IMR-90 (cell line): ENCODE measurements at regions not wholly inside any gene's neighbourhood (a gene's known extent, or its start where the extent isn't known, plus 50 kb on each side); places are given as distances from the start of the nearest gene placed in this dataset.

Source experiments
- ATAC-seq: fragments of 200-7000 bp; cut with Tn5 transposase; 2 replicates; pipeline ENCODE4 v1.9.1; 2020; ENCODE audit warnings: low read depth, mild to moderate bottlenecking, moderate library complexity
- BruUV-seq: library from RNA; stranded (reverse); fragments of 400-500 nt; replicated peaks from 2 replicates; lab custom pipeline; 2021; lab: Mats Ljungman, UMichigan
- CTCF ChIA-PET: fragments of 300-600 bp; formaldehyde crosslinking; extraction: SDS; loops from one replicate; lab custom pipeline; 2021; ENCODE audit warnings: antibody characterized with exemption; lab: Yijun Ruan, JAX
- POLR2A ChIA-PET: fragments of 300-600 bp; sonication (Branson Sonifier 250); formaldehyde crosslinking; loops from one replicate; lab custom pipeline; 2022; ENCODE audit warnings: antibody characterized with exemption; ENCODE audit not compliant: unreplicated experiment; lab: Charles Lee
- DNase-seq: peaks from one replicate; pipeline ENCODE4 v3.0.0; 2013
- H2AFZ ChIP-seq: replicated peaks from 2 replicates; pipeline ENCODE3; 2013; ENCODE audit warnings: low read length, mild to moderate bottlenecking; ENCODE audit not compliant: poor library complexity
- H2AK5ac ChIP-seq: 2 replicates; pipeline ENCODE4 v1.6.1; 2013; ENCODE audit warnings: low read depth, low read length, inconsistent platforms
- H2AK9ac ChIP-seq: replicated peaks from 2 replicates; pipeline ENCODE3; 2013; ENCODE audit warnings: mild to moderate bottlenecking, low read depth, low read length, moderate library complexity; ENCODE audit not compliant: poor library complexity
- H2BK120ac ChIP-seq: 2 replicates; pipeline ENCODE4 v1.6.1; 2013; ENCODE audit warnings: low read depth, low read length, inconsistent platforms
- H2BK15ac ChIP-seq: 3 replicates; pipeline ENCODE4 v1.6.1; 2013; ENCODE audit warnings: low read depth, low read length, inconsistent platforms
- H2BK20ac ChIP-seq: 2 replicates; pipeline ENCODE4 v1.6.1; 2013; ENCODE audit warnings: low read depth, mild to moderate bottlenecking, inconsistent platforms, low read length, moderate library complexity
- H2BK5ac ChIP-seq: 2 replicates; pipeline ENCODE4 v1.6.1; 2013; ENCODE audit warnings: mild to moderate bottlenecking, low read depth, low read length, inconsistent platforms; ENCODE audit not compliant: poor library complexity, severe bottlenecking
- H3K14ac ChIP-seq: replicated peaks from 2 replicates; pipeline ENCODE4 v1.6.1; 2013; ENCODE audit warnings: low read depth, low read length, inconsistent platforms
- H3K18ac ChIP-seq: 2 replicates; pipeline ENCODE4 v1.6.1; 2013; ENCODE audit warnings: low read depth, low read length, control low read depth
- H3K23ac ChIP-seq: 2 replicates; pipeline ENCODE4 v1.6.1; 2013; ENCODE audit warnings: low read depth, low read length, inconsistent platforms
- H3K27ac ChIP-seq: 2 replicates; pipeline ENCODE4 v1.5.1; 2013; ENCODE audit warnings: mild to moderate bottlenecking, control low read depth, low read length; ENCODE audit not compliant: insufficient read depth
- H3K27me3 ChIP-seq: 2 replicates; pipeline ENCODE4 v1.6.1; 2013; ENCODE audit warnings: low read length; ENCODE audit not compliant: control insufficient read depth, insufficient read depth
- H3K36me3 ChIP-seq: 2 replicates; pipeline ENCODE4 v1.6.1; 2013; ENCODE audit warnings: low read length, mixed read lengths; ENCODE audit not compliant: control insufficient read depth, insufficient read depth
- H3K4ac ChIP-seq: 2 replicates; pipeline ENCODE4 v1.6.1; 2013; ENCODE audit warnings: low read depth, low read length, inconsistent platforms
- H3K4me1 ChIP-seq: 2 replicates; pipeline ENCODE4 v1.6.1; 2013; ENCODE audit warnings: low read length, mixed read lengths; ENCODE audit not compliant: control insufficient read depth, insufficient read depth
- H3K4me2 ChIP-seq: 2 replicates; pipeline ENCODE4 v1.6.1; 2013; ENCODE audit warnings: low read depth, mild to moderate bottlenecking, control low read depth, low read length, moderate library complexity
- H3K4me3 ChIP-seq: 2 replicates; pipeline ENCODE4 v1.5.1; 2013; ENCODE audit warnings: low read depth, mild to moderate bottlenecking, control low read depth, low read length, moderate library complexity; ENCODE audit not compliant: insufficient read depth
- H3K56ac ChIP-seq: 2 replicates; pipeline ENCODE4 v1.6.1; 2013; ENCODE audit warnings: low read length, inconsistent platforms; ENCODE audit not compliant: insufficient read depth; ENCODE audit errors: extremely low read depth
- H3K79me1 ChIP-seq, 2 experiments: 2 replicates each; pipeline ENCODE4 v1.6.1; 2013; ENCODE audit warnings: low read length in 2 of 2, inconsistent platforms in 1 of 2, low read depth in 1 of 2
- H3K9ac ChIP-seq: 2 replicates; pipeline ENCODE4 v1.6.1; 2013; ENCODE audit warnings: low read depth, low read length, control low read depth
- H3K9me1 ChIP-seq: 2 replicates; pipeline ENCODE4 v1.6.1; 2013; ENCODE audit warnings: low read length, inconsistent platforms; ENCODE audit not compliant: insufficient read depth
- H3K9me3 ChIP-seq: 2 replicates; pipeline ENCODE4 v1.6.1; 2013; ENCODE audit warnings: low read length; ENCODE audit not compliant: control insufficient read depth, insufficient read depth
- H4K20me1 ChIP-seq: 2 replicates; pipeline ENCODE4 v1.6.1; 2013; ENCODE audit warnings: low read length, inconsistent platforms; ENCODE audit not compliant: insufficient read depth
- H4K5ac ChIP-seq: 2 replicates; pipeline ENCODE4 v1.6.1; 2013; ENCODE audit warnings: mild to moderate bottlenecking, low read depth, low read length, control low read depth
- H4K8ac ChIP-seq, 2 experiments: 2 replicates each; pipeline ENCODE4 v1.6.1; 2013; ENCODE audit warnings: low read depth in 2 of 2, low read length in 2 of 2, control low read depth in 1 of 2, inconsistent platforms in 1 of 2
- H4K91ac ChIP-seq: 2 replicates; pipeline ENCODE4 v1.6.1; 2013; ENCODE audit warnings: low read depth, low read length, inconsistent platforms; ENCODE audit not compliant: insufficient read depth
- BHLHE40 ChIP-seq: fragments of 150-350 bp; IDR thresholded peaks from 2 replicates; pipeline ENCODE4 v1.6.1; 2016; ENCODE audit warnings: mild to moderate bottlenecking, low read depth, low read length
- CEBPB ChIP-seq: IDR thresholded peaks from 2 replicates; pipeline ENCODE4 v1.6.1; 2012; ENCODE audit warnings: low read depth, low read length, improper control_type of control experiment
- CHD1 ChIP-seq: IDR thresholded peaks from 2 replicates; pipeline ENCODE4 v1.6.1; 2012; ENCODE audit warnings: low read depth, low read length, improper control_type of control experiment
- FOS ChIP-seq: fragments of 150-350 bp; IDR thresholded peaks from 2 replicates; pipeline ENCODE4 v1.6.1; 2016; ENCODE audit warnings: low read depth, low read length
- MAFK ChIP-seq: IDR thresholded peaks from 2 replicates; pipeline ENCODE4 v1.6.1; 2012; ENCODE audit warnings: low read depth, low read length, improper control_type of control experiment
- RCOR1 ChIP-seq: IDR thresholded peaks from 2 replicates; pipeline ENCODE4 v1.6.1; 2012; ENCODE audit warnings: mild to moderate bottlenecking, low read length, improper control_type of control experiment; ENCODE audit not compliant: insufficient replicate concordance
- SMC3 ChIP-seq: fragments of 150-350 bp; IDR thresholded peaks from 2 replicates; pipeline ENCODE4 v1.6.1; 2016; ENCODE audit warnings: low read depth, mild to moderate bottlenecking, antibody characterized with exemption, low read length, moderate library complexity
- WGBS, 2 experiments: methylation state at CpG; one replicate each; pipeline versions ENCODE4 v1.1.5 to v1.1.7; 2013; ENCODE audit warnings: missing lambda C conversion rate in 2 of 2; ENCODE audit not compliant: insufficient read length in 1 of 2; ENCODE audit errors: extremely low coverage in 2 of 2; 5-methylcytosine and 5-hydroxymethylcytosine counted together
- dilution Hi-C: fragments of 300-500 bp; cut with HindIII; formaldehyde crosslinking; loops from one replicate; pipeline ENCODE4 v1.14.3; 2018; ENCODE audit warnings: low sequenced_read_pairs; ENCODE audit not compliant: unreplicated experiment
- in situ Hi-C: fragments of 300-500 bp; cut with MboI; formaldehyde crosslinking; loops from 3 replicates; pipeline ENCODE4 v1.14.3; 2019; ENCODE audit warnings: low sequenced_read_pairs, inconsistent platforms, mixed read lengths
- intact Hi-C: fragments of 100-400 bp; cut with micrococcal nuclease; formaldehyde crosslinking; loops from 2 replicates; pipeline ENCODE4 v1.10.0; 2022
- TF ChIP-seq, protein P1 (sequence below): fragments of 150-350 bp; IDR thresholded peaks from 2 replicates; pipeline ENCODE4 v1.6.1; 2016; ENCODE audit warnings: low read depth, mild to moderate bottlenecking, low read length, moderate library complexity, borderline replicate concordance
- TF ChIP-seq, protein P2 (sequence below): fragments of 150-350 bp; IDR thresholded peaks from 2 replicates; pipeline ENCODE4 v1.6.1; 2017; ENCODE audit warnings: mild to moderate bottlenecking, antibody characterized with exemption, low read length, low read depth
- TF ChIP-seq, protein P3 (sequence below): conservative IDR thresholded peaks from 2 replicates; pipeline ENCODE4 v1.5.1; 2012; ENCODE audit warnings: mild to moderate bottlenecking, low read depth, low read length, improper control_type of control experiment

GRCh38 chr6:112935402-112936078 is 588.4 kb downstream of the RFPL4B start:
- no peaks in the 10 kb centered on the region for H3K27me3 ChIP-seq
- no peak overlapping the region for H2AK5ac ChIP-seq
- H2BK120ac ChIP-seq: no peak overlapping the region
- H3K9ac ChIP-seq: no peak overlapping the region
- H4K5ac ChIP-seq: no peak overlapping the region
- no peak overlapping the region for H3K27ac ChIP-seq
- H3K4me1 ChIP-seq: peaks cover 4% of the 10 kb centered on the region
- no peak overlapping the region; the same call in 1 of the 2 replicates for H4K91ac ChIP-seq
- no peaks in the 10 kb centered on the region for H3K9me3 ChIP-seq
- H3K36me3 ChIP-seq: no peaks in the 10 kb centered on the region
- H3K9me1 ChIP-seq: no peaks in the 10 kb centered on the region
- no peak overlapping the region for H2AK9ac ChIP-seq
- ChIA-PET CTCF (no interaction called here), POLR2A (interaction anchor here (0.5 to 0.6 kb wide), 2 partner anchors 13 to 1911 kb away, joined by 3 to 17 read pairs; no protein-coding TSS in a partner anchor)
- dilution Hi-C loops: no loop called here
- no peak overlapping the region for H4K8ac ChIP-seq
- DNase-seq (no peak), ATAC-seq (no peak)
- no peaks in the 10 kb centered on the region for H3K79me1 ChIP-seq
- H4K20me1 ChIP-seq: no peaks in the 10 kb centered on the region
- H3K4me2 ChIP-seq: no peak overlapping the region
- intact Hi-C loops: no loop called here
- H2BK5ac ChIP-seq: no peak overlapping the region
- no peak overlapping the region for H3K56ac ChIP-seq
- no peak overlapping the region for H2AFZ ChIP-seq
- WGBS, 2 experiments: no CpG with 5 or more reads among the region's 2 CpGs
- no TSS peak for BruUV-seq
- H3K4me3 ChIP-seq: no peak overlapping the region
- no peak overlapping the region for H2BK15ac ChIP-seq
- TF ChIP-seq, protein P1, sequence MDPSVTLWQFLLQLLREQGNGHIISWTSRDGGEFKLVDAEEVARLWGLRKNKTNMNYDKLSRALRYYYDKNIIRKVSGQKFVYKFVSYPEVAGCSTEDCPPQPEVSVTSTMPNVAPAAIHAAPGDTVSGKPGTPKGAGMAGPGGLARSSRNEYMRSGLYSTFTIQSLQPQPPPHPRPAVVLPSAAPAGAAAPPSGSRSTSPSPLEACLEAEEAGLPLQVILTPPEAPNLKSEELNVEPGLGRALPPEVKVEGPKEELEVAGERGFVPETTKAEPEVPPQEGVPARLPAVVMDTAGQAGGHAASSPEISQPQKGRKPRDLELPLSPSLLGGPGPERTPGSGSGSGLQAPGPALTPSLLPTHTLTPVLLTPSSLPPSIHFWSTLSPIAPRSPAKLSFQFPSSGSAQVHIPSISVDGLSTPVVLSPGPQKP: no peak
- TF ChIP-seq RCOR1: no peak
- TF ChIP-seq CHD1: no peak
- no peak for TF ChIP-seq BHLHE40
- TF ChIP-seq CEBPB: no peak
- TF ChIP-seq FOS: no peak
- no peak for TF ChIP-seq MAFK
- TF ChIP-seq, protein P2, sequence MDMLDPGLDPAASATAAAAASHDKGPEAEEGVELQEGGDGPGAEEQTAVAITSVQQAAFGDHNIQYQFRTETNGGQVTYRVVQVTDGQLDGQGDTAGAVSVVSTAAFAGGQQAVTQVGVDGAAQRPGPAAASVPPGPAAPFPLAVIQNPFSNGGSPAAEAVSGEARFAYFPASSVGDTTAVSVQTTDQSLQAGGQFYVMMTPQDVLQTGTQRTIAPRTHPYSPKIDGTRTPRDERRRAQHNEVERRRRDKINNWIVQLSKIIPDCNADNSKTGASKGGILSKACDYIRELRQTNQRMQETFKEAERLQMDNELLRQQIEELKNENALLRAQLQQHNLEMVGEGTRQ: no peak
- TF ChIP-seq, protein P3, sequence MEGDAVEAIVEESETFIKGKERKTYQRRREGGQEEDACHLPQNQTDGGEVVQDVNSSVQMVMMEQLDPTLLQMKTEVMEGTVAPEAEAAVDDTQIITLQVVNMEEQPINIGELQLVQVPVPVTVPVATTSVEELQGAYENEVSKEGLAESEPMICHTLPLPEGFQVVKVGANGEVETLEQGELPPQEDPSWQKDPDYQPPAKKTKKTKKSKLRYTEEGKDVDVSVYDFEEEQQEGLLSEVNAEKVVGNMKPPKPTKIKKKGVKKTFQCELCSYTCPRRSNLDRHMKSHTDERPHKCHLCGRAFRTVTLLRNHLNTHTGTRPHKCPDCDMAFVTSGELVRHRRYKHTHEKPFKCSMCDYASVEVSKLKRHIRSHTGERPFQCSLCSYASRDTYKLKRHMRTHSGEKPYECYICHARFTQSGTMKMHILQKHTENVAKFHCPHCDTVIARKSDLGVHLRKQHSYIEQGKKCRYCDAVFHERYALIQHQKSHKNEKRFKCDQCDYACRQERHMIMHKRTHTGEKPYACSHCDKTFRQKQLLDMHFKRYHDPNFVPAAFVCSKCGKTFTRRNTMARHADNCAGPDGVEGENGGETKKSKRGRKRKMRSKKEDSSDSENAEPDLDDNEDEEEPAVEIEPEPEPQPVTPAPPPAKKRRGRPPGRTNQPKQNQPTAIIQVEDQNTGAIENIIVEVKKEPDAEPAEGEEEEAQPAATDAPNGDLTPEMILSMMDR: no peak
- TF ChIP-seq SMC3: no peak
- H3K23ac ChIP-seq: no peak overlapping the region
- no peak overlapping the region for H2BK20ac ChIP-seq
- no peak overlapping the region for H3K14ac ChIP-seq
- H3K4ac ChIP-seq: no peak overlapping the region
- in situ Hi-C loops: no loop called here
- no peak overlapping the region for H3K18ac ChIP-seq
